ENCODE measurements at regions not wholly inside any gene's neighbourhood (a gene's known extent, or its start where the extent isn't known, plus 50 kb on each side); places are given as distances from the start of the nearest gene placed in this dataset.

DNA sequence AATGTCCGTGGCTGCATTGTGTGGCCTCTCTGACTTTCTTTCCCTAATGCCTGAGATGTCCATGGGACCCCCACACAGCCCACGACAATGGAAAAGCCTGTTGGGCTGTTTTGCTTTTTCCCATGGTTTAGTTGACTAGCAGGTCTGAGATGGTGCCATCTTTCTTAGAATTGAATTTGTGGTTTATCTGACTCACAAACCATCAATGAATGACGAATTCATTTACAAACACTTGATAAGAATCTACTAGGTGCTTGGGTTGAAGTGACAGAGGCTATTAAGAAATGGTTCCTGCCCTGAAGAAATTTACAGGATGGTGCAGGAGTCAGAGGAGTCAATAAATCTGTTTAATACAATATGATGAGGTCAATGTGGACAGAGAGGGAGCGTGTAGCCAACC is 75.4 kb downstream of the OTUD1 start:
- TF ChIP-seq, protein P1, sequence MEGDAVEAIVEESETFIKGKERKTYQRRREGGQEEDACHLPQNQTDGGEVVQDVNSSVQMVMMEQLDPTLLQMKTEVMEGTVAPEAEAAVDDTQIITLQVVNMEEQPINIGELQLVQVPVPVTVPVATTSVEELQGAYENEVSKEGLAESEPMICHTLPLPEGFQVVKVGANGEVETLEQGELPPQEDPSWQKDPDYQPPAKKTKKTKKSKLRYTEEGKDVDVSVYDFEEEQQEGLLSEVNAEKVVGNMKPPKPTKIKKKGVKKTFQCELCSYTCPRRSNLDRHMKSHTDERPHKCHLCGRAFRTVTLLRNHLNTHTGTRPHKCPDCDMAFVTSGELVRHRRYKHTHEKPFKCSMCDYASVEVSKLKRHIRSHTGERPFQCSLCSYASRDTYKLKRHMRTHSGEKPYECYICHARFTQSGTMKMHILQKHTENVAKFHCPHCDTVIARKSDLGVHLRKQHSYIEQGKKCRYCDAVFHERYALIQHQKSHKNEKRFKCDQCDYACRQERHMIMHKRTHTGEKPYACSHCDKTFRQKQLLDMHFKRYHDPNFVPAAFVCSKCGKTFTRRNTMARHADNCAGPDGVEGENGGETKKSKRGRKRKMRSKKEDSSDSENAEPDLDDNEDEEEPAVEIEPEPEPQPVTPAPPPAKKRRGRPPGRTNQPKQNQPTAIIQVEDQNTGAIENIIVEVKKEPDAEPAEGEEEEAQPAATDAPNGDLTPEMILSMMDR (IDR thresholded peaks at IDR 0.05), result no peak
- DNase-seq (ENCODE audit: extremely low spot score, unreplicated experiment), result no peak
- no peak overlapping the region for H3K27ac Mint-ChIP-seq (ENCODE audit: unreplicated experiment)
- no peak overlapping the region for H3K4me3 Mint-ChIP-seq (ENCODE audit: unreplicated experiment)
- no peaks in the 10 kb centered on the region for H3K27me3 Mint-ChIP-seq (ENCODE audit: unreplicated experiment)
- no peaks in the 10 kb centered on the region for H3K36me3 Mint-ChIP-seq (ENCODE audit: unreplicated experiment)
- no peaks in the 10 kb centered on the region for H3K4me1 Mint-ChIP-seq (ENCODE audit: unreplicated experiment)
- H3K9me3 Mint-ChIP-seq (ENCODE audit: unreplicated experiment), result peaks cover 9% of the 10 kb centered on the region

DNA sequence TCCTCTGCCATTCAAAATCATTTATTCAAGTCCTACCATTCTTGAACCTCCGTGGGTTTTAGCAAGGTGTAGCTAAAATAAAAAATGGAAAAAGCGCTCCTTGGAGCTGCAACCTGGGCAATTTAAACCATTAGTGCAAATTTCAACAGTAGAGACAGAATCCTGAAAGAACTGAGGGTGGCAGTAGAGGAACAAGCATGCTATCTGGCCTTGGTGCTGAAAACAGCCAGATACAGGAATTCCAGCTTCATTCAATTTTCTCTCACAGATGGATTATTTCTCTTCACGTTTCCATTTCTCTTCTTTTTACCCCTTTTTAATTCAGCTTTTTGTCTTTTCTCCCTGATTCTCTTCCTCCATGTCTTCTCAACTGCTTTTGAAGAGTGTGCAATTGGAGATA is 77.7 kb downstream of the OTUD1 start:
- peaks cover 9% of the 10 kb centered on the region for H3K9me3 Mint-ChIP-seq (ENCODE audit: unreplicated experiment)
- no peaks in the 10 kb centered on the region for H3K36me3 Mint-ChIP-seq (ENCODE audit: unreplicated experiment)
- TF ChIP-seq, protein P1 (IDR thresholded peaks at IDR 0.05), result peak; percentile 39
- H3K4me3 Mint-ChIP-seq (ENCODE audit: unreplicated experiment), result no peak overlapping the region
- H3K27me3 Mint-ChIP-seq (ENCODE audit: unreplicated experiment), result no peaks in the 10 kb centered on the region
- H3K4me1 Mint-ChIP-seq (ENCODE audit: unreplicated experiment), result no peaks in the 10 kb centered on the region
- no peak for DNase-seq (ENCODE audit: extremely low spot score, unreplicated experiment)
- no peak overlapping the region for H3K27ac Mint-ChIP-seq (ENCODE audit: unreplicated experiment)

DNA sequence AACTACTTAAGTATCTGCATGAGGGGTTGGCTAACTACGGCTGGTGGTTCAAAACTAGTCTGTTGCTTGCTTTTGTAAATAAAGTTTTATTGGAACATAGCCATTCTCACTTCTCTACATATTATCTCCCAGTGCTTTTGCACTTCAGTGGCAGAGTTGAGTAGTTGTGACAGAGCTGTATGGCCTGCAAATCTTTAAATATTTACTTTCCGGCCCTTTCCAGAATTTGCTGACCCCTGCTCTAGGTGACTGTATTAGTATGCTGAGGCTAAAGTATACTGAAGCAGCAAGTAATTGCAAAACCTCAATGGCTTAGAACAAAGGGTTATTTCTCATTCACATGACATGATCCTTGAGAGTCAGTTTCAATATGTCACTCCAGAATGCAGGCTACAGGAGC is 78.3 kb downstream of the OTUD1 start:
- no peaks in the 10 kb centered on the region for H3K4me1 Mint-ChIP-seq (ENCODE audit: unreplicated experiment)
- TF ChIP-seq, protein P1 (IDR thresholded peaks at IDR 0.05), result no peak
- no peak overlapping the region for H3K4me3 Mint-ChIP-seq (ENCODE audit: unreplicated experiment)
- peaks cover 6% of the 10 kb centered on the region for H3K9me3 Mint-ChIP-seq (ENCODE audit: unreplicated experiment)
- no peaks in the 10 kb centered on the region for H3K27me3 Mint-ChIP-seq (ENCODE audit: unreplicated experiment)
- H3K27ac Mint-ChIP-seq (ENCODE audit: unreplicated experiment), result no peak overlapping the region
- H3K36me3 Mint-ChIP-seq (ENCODE audit: unreplicated experiment), result no peaks in the 10 kb centered on the region
- no peak for DNase-seq (ENCODE audit: extremely low spot score, unreplicated experiment)

DNA sequence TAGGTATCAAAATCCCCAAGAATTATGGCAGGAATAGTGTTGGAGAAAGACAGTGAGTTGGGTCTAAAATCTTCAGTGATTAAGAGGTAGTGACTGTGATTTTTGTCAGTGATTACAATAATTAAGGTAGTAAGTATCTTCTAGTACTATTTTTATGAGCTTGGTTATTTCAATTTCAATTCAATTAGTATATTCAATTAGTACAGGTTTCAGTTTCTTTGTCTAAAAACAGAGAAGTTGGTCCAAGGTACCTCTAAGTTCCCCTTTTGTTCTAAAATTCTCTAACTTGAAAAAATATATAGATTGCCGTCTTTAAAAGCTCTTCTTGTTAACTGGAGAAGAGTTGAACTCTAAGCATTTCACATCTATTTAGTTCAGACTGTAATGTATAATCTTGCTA is 82.9 kb downstream of the OTUD1 start:
- no peaks in the 10 kb centered on the region for H3K27me3 Mint-ChIP-seq (ENCODE audit: unreplicated experiment)

DNA sequence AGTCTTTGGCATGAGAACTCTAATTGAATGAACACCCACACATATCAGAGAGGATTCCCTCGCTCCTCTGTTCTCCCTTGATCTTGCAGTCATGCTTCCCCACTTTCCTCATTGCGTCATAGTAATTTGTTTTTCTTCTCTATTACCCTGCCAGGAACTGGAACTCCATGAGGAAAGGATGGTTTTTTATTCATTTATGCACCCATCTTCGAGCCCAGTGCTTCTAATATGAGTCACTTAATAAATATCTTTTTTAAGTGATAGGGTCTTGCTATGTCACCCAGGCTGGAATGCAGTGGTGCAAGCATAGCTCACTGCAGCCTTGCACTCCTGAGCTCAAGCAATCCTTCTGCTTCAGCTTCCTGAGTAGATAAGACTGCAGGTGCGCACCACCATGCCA is 83.5 kb downstream of the OTUD1 start:
- Mint-ChIP-seq H3K4me1 (ENCODE audit: unreplicated experiment) (no peaks in the 10 kb centered on the region), H3K36me3 (ENCODE audit: unreplicated experiment) (no peaks in the 10 kb centered on the region), H3K27me3 (ENCODE audit: unreplicated experiment) (no peaks in the 10 kb centered on the region), H3K9me3 (ENCODE audit: unreplicated experiment) (no peaks in the 10 kb centered on the region), H3K27ac (ENCODE audit: unreplicated experiment) (no peak overlapping the region), H3K4me3 (ENCODE audit: unreplicated experiment) (no peak overlapping the region)
- DNase-seq (ENCODE audit: extremely low spot score, unreplicated experiment), result no peak
- TF ChIP-seq, protein P1 (IDR thresholded peaks at IDR 0.05), result no peak

More for the DNA sequence above, 82.9 kb downstream of the OTUD1 start:
- no peak overlapping the region for H3K27ac Mint-ChIP-seq (ENCODE audit: unreplicated experiment)
- no peaks in the 10 kb centered on the region for H3K36me3 Mint-ChIP-seq (ENCODE audit: unreplicated experiment)
- TF ChIP-seq, protein P1 (IDR thresholded peaks at IDR 0.05), result no peak
- no peak for DNase-seq (ENCODE audit: extremely low spot score, unreplicated experiment)
- no peaks in the 10 kb centered on the region for H3K9me3 Mint-ChIP-seq (ENCODE audit: unreplicated experiment)
- H3K4me3 Mint-ChIP-seq (ENCODE audit: unreplicated experiment), result no peak overlapping the region
- no peaks in the 10 kb centered on the region for H3K4me1 Mint-ChIP-seq (ENCODE audit: unreplicated experiment)

Data from osteocyte (in vitro differentiated cells).